HL-60 (cell line): ENCODE measurements at regions not wholly inside any gene's neighbourhood (a gene's known extent, or its start where the extent isn't known, plus 50 kb on each side); places are given as distances from the start of the nearest gene placed in this dataset.

Experiments used
- CTCF ChIP-seq: IDR thresholded peaks from one replicate; pipeline ENCODE4 v1.5.1; 2011; ENCODE audit warnings: low read length, control low read depth, inconsistent platforms; ENCODE audit not compliant: insufficient read depth
- TF ChIP-seq, protein P1 (sequence below): IDR thresholded peaks from 2 replicates; pipeline ENCODE4 v1.6.1; 2012; ENCODE audit warnings: low read depth; ENCODE audit not compliant: insufficient replicate concordance

DNA sequence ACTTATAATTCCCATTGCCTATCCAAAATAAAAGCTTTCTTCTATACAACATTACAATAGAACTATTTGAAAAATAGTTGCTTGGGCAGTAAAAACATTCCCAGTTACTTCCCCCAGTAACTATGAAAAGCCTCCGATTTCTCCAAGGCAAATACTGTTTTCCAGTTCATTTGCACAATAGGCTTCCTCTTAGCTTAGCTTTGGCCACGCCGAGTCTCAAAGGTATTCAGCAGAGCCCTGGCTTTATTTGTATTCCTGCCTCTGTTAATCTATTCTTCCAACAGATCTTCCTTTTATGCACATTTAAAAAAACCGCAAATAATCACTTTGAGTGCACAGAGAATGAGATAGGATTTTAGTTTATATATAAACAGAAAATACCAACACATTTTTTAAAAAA lies 836.8 kb upstream of the VRK2 start:
- TF ChIP-seq CTCF, result no peak
- TF ChIP-seq, protein P1, sequence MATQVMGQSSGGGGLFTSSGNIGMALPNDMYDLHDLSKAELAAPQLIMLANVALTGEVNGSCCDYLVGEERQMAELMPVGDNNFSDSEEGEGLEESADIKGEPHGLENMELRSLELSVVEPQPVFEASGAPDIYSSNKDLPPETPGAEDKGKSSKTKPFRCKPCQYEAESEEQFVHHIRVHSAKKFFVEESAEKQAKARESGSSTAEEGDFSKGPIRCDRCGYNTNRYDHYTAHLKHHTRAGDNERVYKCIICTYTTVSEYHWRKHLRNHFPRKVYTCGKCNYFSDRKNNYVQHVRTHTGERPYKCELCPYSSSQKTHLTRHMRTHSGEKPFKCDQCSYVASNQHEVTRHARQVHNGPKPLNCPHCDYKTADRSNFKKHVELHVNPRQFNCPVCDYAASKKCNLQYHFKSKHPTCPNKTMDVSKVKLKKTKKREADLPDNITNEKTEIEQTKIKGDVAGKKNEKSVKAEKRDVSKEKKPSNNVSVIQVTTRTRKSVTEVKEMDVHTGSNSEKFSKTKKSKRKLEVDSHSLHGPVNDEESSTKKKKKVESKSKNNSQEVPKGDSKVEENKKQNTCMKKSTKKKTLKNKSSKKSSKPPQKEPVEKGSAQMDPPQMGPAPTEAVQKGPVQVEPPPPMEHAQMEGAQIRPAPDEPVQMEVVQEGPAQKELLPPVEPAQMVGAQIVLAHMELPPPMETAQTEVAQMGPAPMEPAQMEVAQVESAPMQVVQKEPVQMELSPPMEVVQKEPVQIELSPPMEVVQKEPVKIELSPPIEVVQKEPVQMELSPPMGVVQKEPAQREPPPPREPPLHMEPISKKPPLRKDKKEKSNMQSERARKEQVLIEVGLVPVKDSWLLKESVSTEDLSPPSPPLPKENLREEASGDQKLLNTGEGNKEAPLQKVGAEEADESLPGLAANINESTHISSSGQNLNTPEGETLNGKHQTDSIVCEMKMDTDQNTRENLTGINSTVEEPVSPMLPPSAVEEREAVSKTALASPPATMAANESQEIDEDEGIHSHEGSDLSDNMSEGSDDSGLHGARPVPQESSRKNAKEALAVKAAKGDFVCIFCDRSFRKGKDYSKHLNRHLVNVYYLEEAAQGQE, result no peak
